ENCODE measurements at regions not wholly inside any gene's neighbourhood (a gene's known extent, or its start where the extent isn't known, plus 50 kb on each side); places are given as distances from the start of the nearest gene placed in this dataset.

DNA sequence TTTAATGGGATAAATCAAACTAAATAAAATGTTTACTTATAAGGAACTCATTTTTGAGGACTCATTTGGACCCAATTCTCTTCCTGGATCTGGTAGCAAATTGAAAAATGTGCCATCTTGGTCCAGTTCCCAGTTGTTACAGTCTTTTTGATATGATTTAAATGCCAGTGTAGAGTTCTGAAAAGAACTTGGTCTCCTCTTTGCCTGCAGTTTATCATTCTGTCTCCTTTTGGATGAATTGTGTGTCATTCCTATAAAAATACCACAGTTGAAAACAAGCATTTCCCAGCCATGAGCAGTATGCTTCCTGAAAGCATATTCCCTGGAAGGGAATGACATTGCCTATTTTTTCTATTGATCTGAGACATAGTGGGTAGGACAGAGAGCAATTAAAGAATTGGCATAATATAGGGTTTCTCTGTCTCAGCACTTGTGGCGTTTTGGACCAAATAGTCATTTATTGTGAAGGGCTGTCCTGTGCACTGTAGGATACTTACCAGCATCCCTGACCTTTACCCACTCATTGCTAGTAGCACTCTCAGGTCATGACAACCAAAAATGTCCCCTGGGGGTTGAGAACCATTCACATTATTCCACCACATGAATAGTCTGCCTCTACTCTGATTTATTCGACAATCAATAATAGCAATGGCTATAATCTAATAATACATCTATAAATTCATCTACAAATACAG is 181.8 kb downstream of the NXNL2 start:
- TF ChIP-seq, protein P1, sequence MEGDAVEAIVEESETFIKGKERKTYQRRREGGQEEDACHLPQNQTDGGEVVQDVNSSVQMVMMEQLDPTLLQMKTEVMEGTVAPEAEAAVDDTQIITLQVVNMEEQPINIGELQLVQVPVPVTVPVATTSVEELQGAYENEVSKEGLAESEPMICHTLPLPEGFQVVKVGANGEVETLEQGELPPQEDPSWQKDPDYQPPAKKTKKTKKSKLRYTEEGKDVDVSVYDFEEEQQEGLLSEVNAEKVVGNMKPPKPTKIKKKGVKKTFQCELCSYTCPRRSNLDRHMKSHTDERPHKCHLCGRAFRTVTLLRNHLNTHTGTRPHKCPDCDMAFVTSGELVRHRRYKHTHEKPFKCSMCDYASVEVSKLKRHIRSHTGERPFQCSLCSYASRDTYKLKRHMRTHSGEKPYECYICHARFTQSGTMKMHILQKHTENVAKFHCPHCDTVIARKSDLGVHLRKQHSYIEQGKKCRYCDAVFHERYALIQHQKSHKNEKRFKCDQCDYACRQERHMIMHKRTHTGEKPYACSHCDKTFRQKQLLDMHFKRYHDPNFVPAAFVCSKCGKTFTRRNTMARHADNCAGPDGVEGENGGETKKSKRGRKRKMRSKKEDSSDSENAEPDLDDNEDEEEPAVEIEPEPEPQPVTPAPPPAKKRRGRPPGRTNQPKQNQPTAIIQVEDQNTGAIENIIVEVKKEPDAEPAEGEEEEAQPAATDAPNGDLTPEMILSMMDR (IDR thresholded peaks at IDR 0.05), result no peak
- TF ChIP-seq POLR2A (IDR thresholded peaks at IDR 0.05), result no peak

Measured in transverse colon (tissue), 3 donors.